NCI-H2196 treated with DMSO at 0.1 percent for 48 hours (cell line): ENCODE measurements at regions not wholly inside any gene's neighbourhood (a gene's known extent, or its start where the extent isn't known, plus 50 kb on each side); places are given as distances from the start of the nearest gene placed in this dataset.
"Not testable (repeated sequence)": the region's sequence is repeated elsewhere in the genome, so short reads cannot be mapped to it uniquely, and the experiment has no call there.

Source experiments
- DNase-seq: peaks from one replicate; lab custom pipeline; 2025; ENCODE audit not compliant: unreplicated experiment; lab: John Stamatoyannopoulos, UW

- no peak for DNase-seq
Observed at GRCh38 chr9:106039151-106039935, 345.0 kb downstream of the TMEM38B start.

GRCh38 chr9:106041920-106042319 is 347.6 kb downstream of the TMEM38B start:
- not testable (repeated sequence) for DNase-seq

- DNase-seq, result no peak
Observed at GRCh38 chr9:106051545-106051944, 357.2 kb downstream of the TMEM38B start.

GRCh38 chr9:106052166-106052565 is 357.8 kb downstream of the TMEM38B start:
- DNase-seq, result no peak

- no peak for DNase-seq
Observed at GRCh38 chr9:106052735-106053134, 358.4 kb downstream of the TMEM38B start.

GRCh38 chr9:106056328-106056727 is 362.0 kb downstream of the TMEM38B start:
- no peak for DNase-seq

GRCh38 chr9:106058460-106058859 is 364.1 kb downstream of the TMEM38B start:
- DNase-seq, result no peak

GRCh38 chr9:106059886-106060285 is 365.5 kb downstream of the TMEM38B start:
- DNase-seq, result no peak

- no peak for DNase-seq
Observed at GRCh38 chr9:106060885-106061284, 366.5 kb downstream of the TMEM38B start.

GRCh38 chr9:106062250-106062649 is 367.9 kb downstream of the TMEM38B start:
- DNase-seq, result no peak

GRCh38 chr9:106065136-106065535 is 370.8 kb downstream of the TMEM38B start:
- DNase-seq, result no peak

GRCh38 chr9:106065579-106066214 is 371.4 kb downstream of the TMEM38B start:
- DNase-seq, result no peak

GRCh38 chr9:106066940-106067524 is 372.7 kb downstream of the TMEM38B start:
- DNase-seq, result no peak

- DNase-seq, result no peak
Observed at GRCh38 chr9:106069241-106069640, 374.9 kb downstream of the TMEM38B start.

- DNase-seq, result no peak
Observed at GRCh38 chr9:106072421-106072820, 378.1 kb downstream of the TMEM38B start.

GRCh38 chr9:106074006-106074405 is 379.7 kb downstream of the TMEM38B start:
- DNase-seq, result no peak

GRCh38 chr9:106075236-106075959 is 381.1 kb downstream of the TMEM38B start:
- no peak for DNase-seq

GRCh38 chr9:106075960-106076327 is 381.6 kb downstream of the TMEM38B start:
- no peak for DNase-seq

- no peak for DNase-seq
Observed at GRCh38 chr9:106076711-106077110, 382.4 kb downstream of the TMEM38B start.

GRCh38 chr9:106077731-106078130 is 383.4 kb downstream of the TMEM38B start:
- DNase-seq, result no peak

- no peak for DNase-seq
Observed at GRCh38 chr9:106082621-106083020, 388.3 kb downstream of the TMEM38B start.

GRCh38 chr9:106084702-106085101 is 390.4 kb downstream of the TMEM38B start:
- DNase-seq, result no peak
